ENCODE measurements at regions not wholly inside any gene's neighbourhood (a gene's known extent, or its start where the extent isn't known, plus 50 kb on each side); places are given as distances from the start of the nearest gene placed in this dataset.

DNA sequence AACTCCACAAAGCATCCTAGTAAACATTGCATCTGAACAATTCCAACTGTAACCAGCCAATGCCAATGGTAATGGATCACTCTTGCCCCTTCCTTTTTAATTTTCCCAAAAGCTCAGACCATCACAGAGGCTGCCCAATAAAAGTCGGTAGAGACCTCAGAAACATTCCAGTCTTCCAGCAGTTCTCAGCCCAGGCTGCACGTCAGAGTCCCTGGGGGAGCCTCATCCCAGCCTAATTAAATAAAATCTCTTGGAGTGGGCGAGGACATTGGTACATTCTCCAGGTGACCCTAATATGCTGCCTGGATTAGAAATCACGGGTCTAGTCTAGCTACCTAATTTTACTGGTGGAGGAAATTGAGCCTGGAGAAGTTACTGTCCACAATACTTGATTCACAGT is 117.1 kb upstream of the MYOCD start:
- no TSS peak for BruUV-seq (replicated peaks)
- no peaks in the 10 kb centered on the region for H3K9me3 ChIP-seq (ENCODE audit: control insufficient read depth, insufficient read depth, low read depth, low read length)
- TF ChIP-seq, protein P1, sequence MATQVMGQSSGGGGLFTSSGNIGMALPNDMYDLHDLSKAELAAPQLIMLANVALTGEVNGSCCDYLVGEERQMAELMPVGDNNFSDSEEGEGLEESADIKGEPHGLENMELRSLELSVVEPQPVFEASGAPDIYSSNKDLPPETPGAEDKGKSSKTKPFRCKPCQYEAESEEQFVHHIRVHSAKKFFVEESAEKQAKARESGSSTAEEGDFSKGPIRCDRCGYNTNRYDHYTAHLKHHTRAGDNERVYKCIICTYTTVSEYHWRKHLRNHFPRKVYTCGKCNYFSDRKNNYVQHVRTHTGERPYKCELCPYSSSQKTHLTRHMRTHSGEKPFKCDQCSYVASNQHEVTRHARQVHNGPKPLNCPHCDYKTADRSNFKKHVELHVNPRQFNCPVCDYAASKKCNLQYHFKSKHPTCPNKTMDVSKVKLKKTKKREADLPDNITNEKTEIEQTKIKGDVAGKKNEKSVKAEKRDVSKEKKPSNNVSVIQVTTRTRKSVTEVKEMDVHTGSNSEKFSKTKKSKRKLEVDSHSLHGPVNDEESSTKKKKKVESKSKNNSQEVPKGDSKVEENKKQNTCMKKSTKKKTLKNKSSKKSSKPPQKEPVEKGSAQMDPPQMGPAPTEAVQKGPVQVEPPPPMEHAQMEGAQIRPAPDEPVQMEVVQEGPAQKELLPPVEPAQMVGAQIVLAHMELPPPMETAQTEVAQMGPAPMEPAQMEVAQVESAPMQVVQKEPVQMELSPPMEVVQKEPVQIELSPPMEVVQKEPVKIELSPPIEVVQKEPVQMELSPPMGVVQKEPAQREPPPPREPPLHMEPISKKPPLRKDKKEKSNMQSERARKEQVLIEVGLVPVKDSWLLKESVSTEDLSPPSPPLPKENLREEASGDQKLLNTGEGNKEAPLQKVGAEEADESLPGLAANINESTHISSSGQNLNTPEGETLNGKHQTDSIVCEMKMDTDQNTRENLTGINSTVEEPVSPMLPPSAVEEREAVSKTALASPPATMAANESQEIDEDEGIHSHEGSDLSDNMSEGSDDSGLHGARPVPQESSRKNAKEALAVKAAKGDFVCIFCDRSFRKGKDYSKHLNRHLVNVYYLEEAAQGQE (IDR thresholded peaks at IDR 0.05; ENCODE audit: insufficient read depth in 1 of 2, low read depth in 2 of 2, low read length in 1 of 2): no peak
- no peak for TF ChIP-seq TCF7L2 (IDR thresholded peaks at IDR 0.05; ENCODE audit: low read depth, low read length)
- TF ChIP-seq, protein P2, sequence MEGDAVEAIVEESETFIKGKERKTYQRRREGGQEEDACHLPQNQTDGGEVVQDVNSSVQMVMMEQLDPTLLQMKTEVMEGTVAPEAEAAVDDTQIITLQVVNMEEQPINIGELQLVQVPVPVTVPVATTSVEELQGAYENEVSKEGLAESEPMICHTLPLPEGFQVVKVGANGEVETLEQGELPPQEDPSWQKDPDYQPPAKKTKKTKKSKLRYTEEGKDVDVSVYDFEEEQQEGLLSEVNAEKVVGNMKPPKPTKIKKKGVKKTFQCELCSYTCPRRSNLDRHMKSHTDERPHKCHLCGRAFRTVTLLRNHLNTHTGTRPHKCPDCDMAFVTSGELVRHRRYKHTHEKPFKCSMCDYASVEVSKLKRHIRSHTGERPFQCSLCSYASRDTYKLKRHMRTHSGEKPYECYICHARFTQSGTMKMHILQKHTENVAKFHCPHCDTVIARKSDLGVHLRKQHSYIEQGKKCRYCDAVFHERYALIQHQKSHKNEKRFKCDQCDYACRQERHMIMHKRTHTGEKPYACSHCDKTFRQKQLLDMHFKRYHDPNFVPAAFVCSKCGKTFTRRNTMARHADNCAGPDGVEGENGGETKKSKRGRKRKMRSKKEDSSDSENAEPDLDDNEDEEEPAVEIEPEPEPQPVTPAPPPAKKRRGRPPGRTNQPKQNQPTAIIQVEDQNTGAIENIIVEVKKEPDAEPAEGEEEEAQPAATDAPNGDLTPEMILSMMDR (IDR thresholded peaks at IDR 0.05): no peak
- TF ChIP-seq SIN3A (IDR thresholded peaks at IDR 0.05; ENCODE audit: borderline replicate concordance, insufficient read depth, low read depth, low read length): no peak
- no peak for TF ChIP-seq POLR2AphosphoS5 (IDR thresholded peaks at IDR 0.05; ENCODE audit: low read depth, low read length)
- intact Hi-C loops (cut with micrococcal nuclease; ENCODE audit: unreplicated experiment) (no loop called here), in situ Hi-C loops (cut with HindIII; ENCODE audit: low pct_unique_long_range_greater_than_20kb, low sequenced_read_pairs) (no loop called here)
- POLR2A ChIA-PET: no interaction called here
- H3K4me3 ChIP-seq (ENCODE audit: low read depth in 2 of 2, low read length in 2 of 2): no peak overlapping the region
- DNase-seq (ENCODE audit: low read depth, low spot score): no peak
- H3K27me3 ChIP-seq (ENCODE audit: control insufficient read depth, insufficient read depth, low read length): no peaks in the 10 kb centered on the region
- ATAC-seq: no peak
- H3K36me3 ChIP-seq (ENCODE audit: control insufficient read depth, insufficient read depth, low read length): no peaks in the 10 kb centered on the region
- H3K4me1 ChIP-seq (ENCODE audit: control insufficient read depth, insufficient read depth, low read length): no peaks in the 10 kb centered on the region
- CTCF ChIA-PET: no interaction called here
- no peak overlapping the region for H3K27ac ChIP-seq (ENCODE audit: low read length)

DNA sequence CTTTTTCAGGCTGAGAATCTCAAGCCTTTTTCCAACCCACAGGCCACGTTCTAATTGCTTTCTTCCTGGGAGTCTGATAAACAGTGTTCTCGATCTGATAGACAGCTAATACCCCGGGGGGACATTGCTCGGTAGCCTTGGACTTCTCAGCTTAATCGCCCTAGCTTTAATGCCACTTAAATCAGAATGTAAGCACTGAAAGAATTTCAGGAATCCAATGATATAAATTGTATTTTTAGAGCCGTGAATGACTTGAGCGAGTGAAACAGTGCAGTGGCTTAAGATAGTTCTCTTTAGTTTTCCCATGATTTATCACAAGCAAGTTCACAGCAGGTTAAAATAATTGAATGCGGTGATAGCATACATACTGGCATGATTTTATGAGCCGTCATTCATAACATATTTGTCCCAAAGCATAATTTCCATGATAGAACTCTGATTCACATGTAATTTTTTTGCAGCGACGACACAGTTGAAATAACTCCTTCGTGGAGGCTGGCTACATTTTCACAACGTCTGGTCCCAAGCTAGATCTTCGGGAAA is 116.1 kb upstream of the MYOCD start:
- POLR2A ChIA-PET: no interaction called here

More for the DNA sequence above, 116.1 kb upstream of the MYOCD start:
- TF ChIP-seq TCF7L2 (IDR thresholded peaks at IDR 0.05; ENCODE audit: low read depth, low read length) (no peak), SIN3A (IDR thresholded peaks at IDR 0.05; ENCODE audit: borderline replicate concordance, insufficient read depth, low read depth, low read length) (no peak), POLR2AphosphoS5 (IDR thresholded peaks at IDR 0.05; ENCODE audit: low read depth, low read length) (no peak)
- TF ChIP-seq, protein P2 (IDR thresholded peaks at IDR 0.05): no peak
- TF ChIP-seq, protein P1 (IDR thresholded peaks at IDR 0.05; ENCODE audit: insufficient read depth in 1 of 2, low read depth in 2 of 2, low read length in 1 of 2): no peak
- intact Hi-C loops (cut with micrococcal nuclease; ENCODE audit: unreplicated experiment): no loop called here
- CTCF ChIA-PET: no interaction called here
- no peaks in the 10 kb centered on the region for H3K4me1 ChIP-seq (ENCODE audit: control insufficient read depth, insufficient read depth, low read length)
- H3K27ac ChIP-seq (ENCODE audit: low read length): no peak overlapping the region
- BruUV-seq (replicated peaks): no TSS peak
- no peak overlapping the region for H3K4me3 ChIP-seq (ENCODE audit: low read depth in 2 of 2, low read length in 2 of 2)
- no peaks in the 10 kb centered on the region for H3K27me3 ChIP-seq (ENCODE audit: control insufficient read depth, insufficient read depth, low read length)
- ATAC-seq (no peak), DNase-seq (ENCODE audit: low read depth, low spot score) (no peak)
- in situ Hi-C loops (cut with HindIII; ENCODE audit: low pct_unique_long_range_greater_than_20kb, low sequenced_read_pairs): no loop called here
- no peaks in the 10 kb centered on the region for H3K9me3 ChIP-seq (ENCODE audit: control insufficient read depth, insufficient read depth, low read depth, low read length)
- H3K36me3 ChIP-seq (ENCODE audit: control insufficient read depth, insufficient read depth, low read length): no peaks in the 10 kb centered on the region
